SIG-M5 treated with dmso at 0.1 percent for 504 hours (cell line): ENCODE measurements at regions not wholly inside any gene's neighbourhood (a gene's known extent, or its start where the extent isn't known, plus 50 kb on each side); places are given as distances from the start of the nearest gene placed in this dataset.

Experiments used
- DNase-seq: peaks from one replicate; lab custom pipeline; 2025; ENCODE audit not compliant: unreplicated experiment; lab: John Stamatoyannopoulos, UW

DNA sequence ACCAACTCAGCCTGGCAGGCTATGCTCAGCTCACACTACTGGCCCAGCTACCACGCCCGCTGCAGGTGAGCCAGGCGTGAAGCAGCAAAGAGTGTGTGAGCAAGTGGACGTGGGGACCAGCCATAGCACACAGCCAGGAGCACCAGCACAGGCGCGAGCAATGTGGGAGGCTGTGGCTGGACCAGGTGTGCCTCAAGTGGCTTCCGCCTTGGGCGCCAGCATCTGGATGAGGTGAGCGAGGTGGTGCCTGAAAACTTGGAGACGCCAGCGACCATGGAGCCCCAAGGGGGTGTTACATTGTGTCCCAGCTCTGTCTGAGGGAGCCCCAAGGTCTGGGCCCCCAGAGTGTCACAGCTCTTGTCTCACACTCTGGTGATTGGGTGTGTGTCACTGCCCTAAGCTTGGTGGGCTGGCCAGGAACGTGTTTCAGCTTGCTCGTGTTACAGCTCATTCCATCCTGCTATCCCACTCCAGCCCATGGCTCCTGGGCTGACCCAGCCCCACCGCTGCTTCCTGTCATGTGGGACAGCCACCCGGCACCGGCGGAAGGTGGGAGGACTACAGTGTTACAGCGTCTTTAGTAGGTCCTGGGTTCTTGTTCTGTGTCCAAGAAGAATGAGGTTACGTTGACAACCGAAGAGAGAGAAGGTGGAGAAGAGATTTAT, 508.0 kb upstream of the MMS22L start:
- DNase-seq, result no peak

DNA sequence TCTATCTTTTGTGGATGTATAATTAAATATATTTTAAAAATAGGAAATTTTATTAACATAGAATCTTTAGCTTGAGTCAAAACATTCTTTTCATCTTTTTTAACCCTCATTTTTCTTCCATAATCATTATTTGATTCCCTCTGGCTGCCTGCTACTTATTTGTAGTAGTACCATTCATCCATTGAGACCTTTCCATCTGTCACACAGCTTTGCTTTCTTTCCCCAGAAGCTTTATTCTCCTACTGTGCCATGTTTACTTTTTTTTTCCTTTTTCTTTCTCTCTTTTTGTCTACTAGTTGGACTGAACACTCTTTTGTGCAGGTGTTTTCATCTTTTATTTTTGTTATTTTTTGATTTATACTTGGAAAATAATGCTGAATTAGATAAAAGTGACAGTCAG, 522.6 kb upstream of the MMS22L start:
- DNase-seq, result no peak

DNA sequence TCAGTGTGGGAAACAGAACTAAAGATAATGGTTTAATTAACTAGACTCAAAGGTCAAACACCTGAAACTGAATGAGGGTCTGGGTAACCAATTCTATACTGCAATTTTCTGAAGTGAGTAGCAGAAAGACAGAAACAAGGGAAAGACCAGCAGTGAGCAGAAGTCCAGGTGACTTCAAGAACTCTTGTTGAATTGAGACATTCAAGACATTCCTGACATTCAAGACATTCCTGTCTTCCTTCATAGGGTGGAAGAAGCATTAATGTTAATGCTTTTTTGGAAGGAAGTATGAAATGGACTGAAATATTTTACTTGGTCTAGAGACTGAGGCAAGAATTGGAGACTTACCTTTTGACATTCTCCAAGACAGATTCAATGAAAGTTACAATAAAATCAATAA, 529.9 kb upstream of the MMS22L start:
- no peak for DNase-seq

DNA sequence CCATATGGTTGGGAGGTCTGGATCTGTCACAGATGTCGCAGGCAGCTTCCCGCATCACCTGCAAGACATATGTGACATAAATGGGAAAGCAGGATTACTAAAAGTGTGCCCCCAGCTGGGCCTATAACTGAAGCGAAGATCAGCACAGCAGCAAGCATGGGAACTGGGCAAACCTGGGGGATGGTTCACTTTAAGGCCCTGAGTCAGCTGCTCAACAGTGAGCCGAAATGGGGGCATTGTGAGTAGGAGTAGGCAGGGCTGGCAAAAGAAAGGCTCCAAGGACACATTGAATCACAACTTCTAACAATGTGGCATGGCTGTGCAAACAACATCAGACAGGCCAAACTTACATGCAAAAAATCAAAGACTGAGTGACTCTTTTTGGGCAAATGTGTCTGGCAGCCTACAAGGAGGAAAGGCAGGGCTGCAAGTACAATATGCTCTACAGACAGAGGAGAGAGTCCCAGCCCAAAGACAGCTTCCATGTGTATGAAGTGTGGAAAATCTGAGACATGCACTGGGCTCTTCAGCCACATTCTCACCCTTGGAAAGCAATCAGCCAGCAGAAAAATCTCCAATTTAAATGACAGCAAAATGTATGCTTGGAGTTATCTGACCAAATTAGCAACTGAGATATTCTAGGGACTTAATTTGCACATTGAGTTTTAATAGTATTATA, 531.0 kb upstream of the MMS22L start:
- no peak for DNase-seq

DNA sequence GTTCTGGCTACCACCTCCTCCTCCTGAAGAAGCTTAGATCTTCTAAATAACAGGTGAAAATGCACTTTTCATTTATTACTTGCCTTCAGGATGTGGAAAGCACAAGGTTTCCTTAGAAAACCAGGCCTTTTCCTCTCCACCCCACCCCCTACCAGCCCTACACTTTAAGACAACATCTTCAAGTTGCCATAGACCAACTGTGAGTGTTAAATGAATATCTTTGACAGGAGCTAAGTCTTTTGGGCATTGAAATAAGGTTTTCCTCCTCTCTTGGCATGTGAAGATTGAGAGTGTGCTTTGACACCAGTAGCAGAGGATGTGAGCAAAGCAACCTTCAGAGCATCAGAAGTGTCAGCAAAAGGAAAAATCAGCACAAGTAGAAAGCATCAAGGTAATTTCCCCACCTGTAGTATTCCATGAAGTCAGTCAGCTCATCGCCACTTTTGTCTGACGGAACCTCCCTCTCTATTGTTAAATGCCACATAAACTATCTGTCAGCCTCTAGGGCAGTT, 532.3 kb upstream of the MMS22L start:
- no peak for DNase-seq

DNA sequence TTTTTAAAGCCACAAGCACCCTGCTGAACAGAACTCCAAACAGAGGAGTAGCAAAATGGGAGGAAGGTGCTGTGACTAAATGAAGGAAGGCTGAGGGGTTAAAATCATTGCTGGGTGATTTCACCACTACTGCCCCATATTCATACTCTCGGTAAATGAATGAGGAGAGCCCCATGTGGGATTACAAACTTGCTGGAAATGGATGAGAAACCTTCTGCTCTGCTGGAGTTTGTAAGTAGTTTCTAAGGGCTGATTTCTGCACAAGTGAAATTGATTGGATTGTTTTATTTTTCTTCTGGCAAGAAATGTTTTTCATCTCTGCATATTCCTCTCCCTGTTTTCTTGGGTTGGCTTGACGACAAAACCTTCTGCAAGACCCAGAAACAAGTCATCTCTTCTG, 533.5 kb upstream of the MMS22L start:
- no peak for DNase-seq

DNA sequence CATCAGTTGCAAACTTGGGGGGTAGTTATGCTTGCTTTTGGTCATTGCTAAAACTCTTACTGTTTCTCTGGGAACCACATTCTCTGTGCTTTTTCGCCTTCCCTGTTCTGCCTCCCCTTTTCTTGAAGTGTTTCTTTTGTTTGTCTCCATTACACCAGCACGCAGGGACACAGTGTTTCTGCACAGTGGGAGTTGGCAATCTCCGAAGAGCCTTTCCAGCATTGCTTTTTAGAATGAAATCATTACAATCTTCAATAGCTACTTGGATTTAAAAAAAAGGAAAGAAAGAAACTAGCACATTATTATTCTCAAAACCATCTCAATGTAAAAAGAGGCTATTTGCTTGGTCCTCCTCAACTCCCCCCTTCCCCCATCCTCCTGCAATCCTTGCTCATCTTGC, 536.7 kb upstream of the MMS22L start:
- no peak for DNase-seq

DNA sequence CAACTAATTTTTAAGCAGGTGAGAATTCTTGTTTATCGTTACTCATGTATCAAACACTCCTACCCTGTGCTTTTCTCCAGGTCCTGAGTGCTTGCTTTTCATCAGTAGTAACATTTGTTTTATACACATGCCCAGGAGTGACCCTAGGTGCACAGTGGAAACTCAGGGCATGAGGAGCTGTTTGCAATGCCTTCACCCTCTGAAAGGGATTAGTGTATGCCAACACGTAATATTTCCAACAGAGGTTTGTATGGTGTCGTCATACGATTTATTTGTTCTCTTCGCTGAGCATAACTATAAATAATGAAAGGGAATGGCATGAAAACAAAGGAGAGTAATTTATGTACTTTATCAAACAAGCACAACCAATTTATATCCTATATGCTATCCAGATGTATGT, 537.4 kb upstream of the MMS22L start:
- no peak for DNase-seq

DNA sequence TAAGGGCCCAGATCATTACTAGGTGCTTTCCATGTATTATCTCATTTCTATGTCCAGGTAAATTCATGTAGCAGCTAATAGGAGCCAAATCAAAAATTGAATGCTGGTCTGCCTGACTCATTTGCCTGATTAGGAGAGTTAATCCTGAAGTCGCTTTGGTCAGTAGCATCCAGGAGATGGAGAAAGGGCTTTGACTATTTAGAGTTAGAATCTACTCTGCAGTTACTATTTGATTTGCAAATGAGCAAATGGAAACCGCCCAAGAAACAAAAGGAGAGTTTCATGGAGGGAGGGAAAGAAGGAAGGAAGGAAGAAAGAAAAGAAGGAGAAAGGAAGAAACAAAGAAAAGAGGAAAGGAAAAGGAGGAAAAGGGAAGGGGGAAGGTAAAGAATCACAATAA, 539.6 kb upstream of the MMS22L start:
- DNase-seq, result no peak

DNA sequence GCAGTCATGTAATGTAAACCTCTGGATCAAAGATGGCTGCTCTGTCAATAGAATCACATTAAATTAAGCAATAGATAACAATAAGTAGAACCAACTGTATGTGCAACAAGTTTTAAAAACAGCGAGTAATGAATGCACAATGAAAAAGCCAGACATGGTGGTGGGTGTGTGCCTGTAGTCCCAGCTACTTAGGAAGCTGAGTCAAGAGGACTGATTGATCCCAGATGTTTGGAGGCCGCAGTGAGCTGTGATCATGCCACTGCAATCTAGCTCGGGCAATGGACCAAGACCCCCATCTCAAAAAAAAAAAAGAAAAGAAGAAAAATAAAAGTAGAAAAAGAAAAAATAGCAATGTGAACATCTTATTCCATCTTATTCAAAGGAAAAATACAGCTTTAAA, 558.7 kb upstream of the MMS22L start:
- no peak for DNase-seq

DNA sequence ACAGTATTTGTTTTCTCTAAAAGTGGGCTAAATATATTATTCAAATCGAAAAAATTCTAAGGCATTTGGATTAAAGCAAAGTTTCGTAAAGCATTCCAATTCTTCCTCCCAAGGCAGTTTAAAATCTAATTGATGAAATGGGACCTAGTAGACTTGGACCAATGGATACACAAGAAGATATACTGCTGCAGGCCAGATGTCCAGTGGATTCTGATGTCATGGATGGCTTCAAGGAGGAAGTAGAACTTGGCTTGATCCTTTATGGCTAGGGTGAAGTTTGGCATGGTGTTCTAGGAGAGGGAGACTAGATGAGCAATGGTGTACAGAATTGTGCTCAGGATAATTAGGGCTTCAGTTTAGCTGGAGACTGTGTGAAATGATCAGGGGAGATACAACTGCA, 559.5 kb upstream of the MMS22L start:
- DNase-seq, result no peak

DNA sequence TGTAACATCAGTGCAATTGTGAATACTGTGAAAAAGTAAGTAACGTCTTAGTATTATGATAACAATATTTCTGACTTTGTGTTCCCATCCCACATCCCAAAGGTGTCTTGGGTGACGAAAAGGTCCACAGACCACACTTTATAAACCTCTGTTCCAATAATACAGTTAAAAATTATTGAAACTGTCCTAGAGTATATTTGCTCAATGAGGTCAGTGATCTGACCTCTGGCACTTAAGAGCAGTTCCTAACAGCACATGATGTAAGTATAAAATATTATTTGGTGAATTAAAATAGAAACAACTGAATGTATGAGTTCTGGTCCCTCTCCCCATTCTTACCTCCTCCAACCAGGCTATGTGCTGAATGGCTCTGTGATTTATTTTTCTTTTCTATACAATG, 566.4 kb upstream of the MMS22L start:
- no peak for DNase-seq

DNA sequence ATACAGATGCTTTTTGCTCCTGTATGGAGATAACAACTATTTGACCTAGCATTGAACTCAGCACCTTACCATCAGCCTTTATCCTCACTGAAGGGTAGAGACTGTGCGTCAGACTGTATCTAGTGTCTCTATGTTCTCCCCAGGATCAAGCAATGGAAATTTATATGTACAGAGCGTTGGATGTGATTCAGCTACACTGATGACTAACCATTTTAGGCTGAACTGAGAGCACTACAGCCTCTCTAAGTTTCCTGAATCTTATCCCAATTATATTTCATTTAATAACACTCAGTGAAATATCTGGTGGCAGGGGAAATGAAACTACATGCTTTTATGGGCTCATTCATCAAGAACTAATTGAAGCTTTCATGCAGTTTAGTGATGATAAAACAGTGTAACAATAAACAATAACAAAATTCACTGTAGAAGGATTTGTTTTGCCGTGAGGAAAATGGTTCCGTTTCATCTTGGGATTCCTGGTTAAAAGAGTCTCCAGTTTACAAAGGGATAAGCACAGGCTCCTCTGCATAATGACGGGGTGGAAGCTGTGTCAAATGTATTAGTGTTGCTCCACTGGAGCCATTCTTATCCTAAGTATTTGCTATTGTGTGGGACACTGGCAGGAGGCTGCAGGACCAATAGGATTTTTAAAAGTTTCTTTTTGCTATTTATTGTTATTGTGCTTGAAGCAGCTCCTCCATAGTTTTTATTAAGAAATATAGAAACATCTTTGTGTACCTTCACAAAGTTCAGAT, 567.6 kb upstream of the MMS22L start:
- DNase-seq, result no peak

DNA sequence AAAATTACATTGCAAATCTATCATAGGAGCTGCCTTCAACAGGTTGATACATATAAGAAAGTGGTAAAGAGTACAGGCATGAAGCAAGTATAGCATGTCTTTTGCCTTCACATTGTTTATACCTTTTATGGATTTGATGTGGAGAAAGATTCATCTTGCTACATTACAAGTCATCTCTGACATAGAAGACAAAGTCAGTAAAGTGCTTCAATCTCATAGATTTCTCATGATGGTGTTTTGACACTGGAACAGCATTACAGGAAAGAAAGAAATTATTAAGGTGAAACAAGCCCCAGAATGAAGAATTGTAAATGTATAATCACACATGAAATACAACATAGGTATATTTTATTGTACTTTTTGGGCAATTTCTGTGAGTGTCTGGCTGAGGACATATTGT, 580.7 kb upstream of the MMS22L start:
- no peak for DNase-seq

DNA sequence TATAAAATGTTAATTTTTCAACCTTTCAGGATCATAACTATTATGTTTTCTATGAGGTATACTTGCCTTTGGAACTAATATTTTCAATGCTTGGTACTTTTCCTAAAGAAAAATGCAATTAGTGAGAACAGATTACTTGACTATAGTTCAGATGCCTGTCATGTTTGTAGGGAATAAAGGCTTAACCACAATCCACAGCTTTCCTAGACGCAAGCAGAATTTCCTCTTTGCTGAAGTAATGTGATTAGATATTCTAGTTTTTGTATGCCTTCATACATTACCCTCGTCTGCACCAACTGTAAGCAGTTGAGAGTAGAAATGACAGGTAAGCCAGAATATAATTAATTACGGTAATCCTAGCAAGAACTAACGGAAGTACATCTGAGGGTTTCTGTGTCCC, 581.4 kb upstream of the MMS22L start:
- no peak for DNase-seq

DNA sequence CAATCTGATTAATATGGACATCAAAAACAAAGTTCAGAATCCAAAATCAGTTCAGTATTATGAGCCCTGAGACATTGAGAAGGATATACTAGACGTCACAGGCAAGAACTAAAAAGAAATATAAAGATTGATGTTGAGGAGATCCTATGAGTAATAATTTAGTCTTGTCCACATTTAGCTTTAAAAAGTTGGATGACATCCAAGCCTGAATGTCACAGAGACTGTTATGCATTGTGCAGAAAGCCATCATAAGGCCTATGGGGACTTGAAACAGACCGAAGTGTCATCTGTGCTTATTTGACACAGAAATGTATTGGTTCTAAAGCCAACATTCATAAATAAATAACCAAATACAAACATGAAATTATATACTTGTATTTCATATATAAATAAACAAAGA, 581.8 kb upstream of the MMS22L start:
- no peak for DNase-seq

DNA sequence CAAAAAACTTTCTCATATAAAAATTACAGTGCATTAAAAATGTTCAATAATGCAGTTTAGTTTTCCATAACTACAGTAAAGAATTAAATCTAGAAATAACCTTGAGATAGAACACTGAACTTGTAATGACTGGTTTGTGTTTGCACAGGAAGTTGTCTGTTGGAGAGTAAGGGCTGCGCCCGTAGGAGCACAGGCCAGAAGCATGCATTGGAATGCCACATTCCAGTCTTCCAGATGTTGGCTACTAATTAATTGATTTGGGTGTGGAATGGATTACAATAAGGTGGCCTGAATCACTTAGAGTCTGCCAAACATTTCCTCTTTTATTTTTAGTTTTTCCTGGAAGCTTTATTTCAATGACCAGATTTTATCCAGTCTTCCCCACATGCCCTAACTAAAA, 582.6 kb upstream of the MMS22L start:
- DNase-seq, result no peak

DNA sequence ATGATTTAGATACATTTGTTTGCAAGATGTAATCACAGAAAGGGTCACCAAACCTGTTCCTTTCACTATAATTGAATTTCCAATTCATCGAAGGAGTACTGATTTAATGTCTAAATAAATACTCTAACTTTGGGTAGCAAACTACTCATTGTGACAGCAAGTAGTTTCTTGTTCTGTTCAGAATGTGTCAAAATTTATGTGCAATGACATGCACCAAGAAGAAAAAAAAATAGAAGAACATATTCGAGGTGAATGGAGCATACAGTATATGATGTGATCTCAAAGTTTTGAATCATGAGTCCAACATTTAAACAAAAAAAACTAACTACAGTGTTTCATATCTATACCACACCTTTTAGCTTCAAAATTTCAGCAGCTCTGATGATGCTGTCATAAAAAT, 583.6 kb upstream of the MMS22L start:
- DNase-seq, result no peak

DNA sequence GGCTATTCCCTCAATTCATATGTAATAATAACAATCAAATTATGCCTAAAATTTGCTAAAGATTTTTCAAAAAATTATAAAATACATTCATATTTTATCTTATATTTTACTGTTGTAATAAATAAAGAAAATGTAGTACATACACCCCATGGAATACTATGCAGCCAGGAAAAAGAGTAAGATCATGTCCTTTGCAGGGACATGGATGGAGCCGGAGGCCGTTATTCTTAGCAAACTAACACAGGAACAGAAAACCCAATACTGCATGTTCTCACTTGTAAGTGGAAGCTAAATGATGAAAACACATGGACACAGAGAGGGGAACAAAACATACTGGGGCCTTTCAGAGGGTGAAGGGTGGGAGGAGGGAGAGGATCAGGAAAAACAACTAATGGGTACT, 584.2 kb upstream of the MMS22L start:
- no peak for DNase-seq

DNA sequence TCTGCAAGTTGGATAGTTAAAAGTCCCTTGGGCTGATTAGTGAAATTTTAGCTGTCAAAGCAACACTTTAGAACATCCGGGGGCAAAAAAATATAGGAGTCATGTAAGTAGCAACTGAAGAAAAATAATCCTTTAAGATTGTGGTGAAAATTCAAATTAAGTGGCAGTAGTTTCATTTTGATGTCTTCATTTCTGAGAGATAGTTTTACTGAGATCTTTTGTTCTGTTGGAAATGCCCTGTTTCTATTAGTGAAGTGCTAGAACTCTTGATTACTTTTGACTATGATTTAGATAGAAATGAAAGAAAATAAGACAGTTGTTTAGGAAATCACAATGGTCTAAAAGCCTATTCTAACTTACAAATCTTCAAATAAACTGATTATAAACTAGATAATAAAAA, 587.3 kb upstream of the MMS22L start:
- DNase-seq, result no peak

DNA sequence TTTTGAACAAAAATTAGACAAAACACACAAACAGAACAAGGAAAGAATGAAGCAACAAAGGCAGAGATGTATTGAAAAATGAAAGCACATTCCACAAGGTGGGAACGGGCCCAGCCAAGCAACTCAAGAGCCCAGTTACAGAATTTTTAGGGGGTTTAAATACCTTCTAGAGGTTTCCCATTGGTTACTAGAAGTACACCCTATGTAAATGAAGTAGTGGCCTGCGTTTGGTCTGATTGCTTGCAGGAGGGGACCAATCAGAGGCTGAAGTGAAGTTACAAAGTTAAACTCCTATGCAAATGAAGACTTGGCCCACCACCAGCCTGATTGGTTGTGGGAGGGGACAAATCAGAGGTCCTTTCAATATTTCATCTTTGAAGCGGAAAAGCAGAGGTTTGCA, 593.7 kb upstream of the MMS22L start:
- DNase-seq, result no peak

DNA sequence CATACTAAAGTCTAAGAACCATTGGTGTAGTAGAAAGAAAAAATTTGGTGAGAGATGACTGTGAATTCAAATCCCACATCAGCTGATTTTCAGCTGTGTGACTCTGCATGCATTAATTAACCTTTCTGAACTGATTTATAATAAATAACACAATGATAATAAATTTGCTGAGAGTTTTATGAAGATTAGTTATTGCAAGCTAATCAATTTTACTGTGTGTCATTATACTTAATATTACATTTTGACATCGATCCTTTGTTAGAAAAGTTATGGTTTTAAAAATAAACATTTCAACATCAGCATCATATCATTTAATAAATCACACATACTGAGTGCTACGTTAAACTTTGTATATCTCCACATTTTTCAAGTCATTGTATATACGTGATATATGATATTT, 599.7 kb upstream of the MMS22L start:
- no peak for DNase-seq
